ENCODE measurements at regions not wholly inside any gene's neighbourhood (a gene's known extent, or its start where the extent isn't known, plus 50 kb on each side); places are given as distances from the start of the nearest gene placed in this dataset.

DNA sequence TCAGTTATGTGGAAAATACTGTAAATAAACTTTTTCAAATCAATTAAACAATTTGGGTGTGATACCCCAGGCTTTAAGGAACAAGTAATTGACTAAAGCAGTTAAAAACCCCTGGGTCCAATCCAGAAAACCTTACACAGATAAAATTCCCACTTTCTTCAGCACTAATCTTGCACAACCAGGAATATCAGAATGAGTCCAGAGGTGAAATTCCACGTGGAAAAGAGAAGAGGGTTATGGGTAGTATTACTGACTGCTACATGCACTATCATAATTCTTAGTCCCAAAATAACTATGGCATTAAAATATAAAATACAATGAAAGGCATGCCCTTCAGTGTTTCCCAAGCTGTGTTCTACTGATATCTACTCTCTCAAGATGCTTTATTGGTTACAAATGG is 135.7 kb upstream of the STEAP4 start:
- TF ChIP-seq, protein P1, sequence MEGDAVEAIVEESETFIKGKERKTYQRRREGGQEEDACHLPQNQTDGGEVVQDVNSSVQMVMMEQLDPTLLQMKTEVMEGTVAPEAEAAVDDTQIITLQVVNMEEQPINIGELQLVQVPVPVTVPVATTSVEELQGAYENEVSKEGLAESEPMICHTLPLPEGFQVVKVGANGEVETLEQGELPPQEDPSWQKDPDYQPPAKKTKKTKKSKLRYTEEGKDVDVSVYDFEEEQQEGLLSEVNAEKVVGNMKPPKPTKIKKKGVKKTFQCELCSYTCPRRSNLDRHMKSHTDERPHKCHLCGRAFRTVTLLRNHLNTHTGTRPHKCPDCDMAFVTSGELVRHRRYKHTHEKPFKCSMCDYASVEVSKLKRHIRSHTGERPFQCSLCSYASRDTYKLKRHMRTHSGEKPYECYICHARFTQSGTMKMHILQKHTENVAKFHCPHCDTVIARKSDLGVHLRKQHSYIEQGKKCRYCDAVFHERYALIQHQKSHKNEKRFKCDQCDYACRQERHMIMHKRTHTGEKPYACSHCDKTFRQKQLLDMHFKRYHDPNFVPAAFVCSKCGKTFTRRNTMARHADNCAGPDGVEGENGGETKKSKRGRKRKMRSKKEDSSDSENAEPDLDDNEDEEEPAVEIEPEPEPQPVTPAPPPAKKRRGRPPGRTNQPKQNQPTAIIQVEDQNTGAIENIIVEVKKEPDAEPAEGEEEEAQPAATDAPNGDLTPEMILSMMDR (IDR thresholded peaks at IDR 0.05): no peak
- no peak for TF ChIP-seq POLR2A (IDR thresholded peaks at IDR 0.05)

Measured in esophagus squamous epithelium (tissue), 4 donors.